T-helper 1 cell treated with Interleukin-12 subunit alpha and Interleukin-12 subunit beta and Interleukin-4 antibody, amounts not matched to agents 30 ng/mL and 1 ng/mL, for 36 hours (primary cell): ENCODE measurements at regions not wholly inside any gene's neighbourhood (a gene's known extent, or its start where the extent isn't known, plus 50 kb on each side); places are given as distances from the start of the nearest gene placed in this dataset.

ENCODE experiments used
- intact Hi-C: fragments of 100-400 bp; cut with micrococcal nuclease; formaldehyde crosslinking; loops from one replicate; pipeline ENCODE4 v1.15.1; 2024

DNA sequence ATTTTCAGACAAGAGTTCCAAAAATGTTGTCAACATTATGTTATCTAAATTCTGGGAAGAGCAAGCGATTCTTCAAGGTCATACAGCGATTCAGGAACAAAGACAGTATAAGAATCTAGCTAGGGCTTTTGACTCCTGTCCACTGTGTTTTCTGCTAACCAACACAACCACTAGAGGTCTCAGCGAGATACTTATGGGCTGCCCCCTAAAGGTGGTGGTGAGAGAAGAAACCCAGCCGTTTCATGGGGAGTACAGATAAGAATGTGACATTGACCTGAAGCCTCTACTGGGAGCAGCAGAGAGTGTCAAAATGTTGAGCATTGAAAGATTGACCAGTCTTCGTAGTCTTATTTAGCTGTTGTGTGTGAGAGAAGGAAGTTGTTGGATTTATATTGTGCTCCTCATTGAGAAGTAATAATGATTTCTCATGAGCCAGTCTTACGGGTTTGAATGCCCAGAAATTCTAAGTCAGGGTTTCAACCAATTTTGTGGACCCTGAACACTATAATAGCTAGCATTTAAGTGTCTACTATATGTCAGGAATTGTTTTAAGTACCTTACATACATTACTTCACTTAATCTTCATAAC, 168.3 kb downstream of the SPRY1 start:
- intact Hi-C loops: loop anchor here (1.0 to 10.0 kb wide), 6 partner anchors 34 to 757 kb away; no protein-coding TSS in a partner anchor

- intact Hi-C loops: loop anchor here (10.0 kb wide), 1 partner anchor 696 kb away; no protein-coding TSS in a partner anchor
Measured at GRCh38 chr4:123568936-123569335, 172.3 kb downstream of the SPRY1 start.

GRCh38 chr4:123569541-123569940, 172.9 kb downstream of the SPRY1 start:
- intact Hi-C loops: loop anchor here (10.0 kb wide), 1 partner anchor 695 kb away; no protein-coding TSS in a partner anchor

DNA sequence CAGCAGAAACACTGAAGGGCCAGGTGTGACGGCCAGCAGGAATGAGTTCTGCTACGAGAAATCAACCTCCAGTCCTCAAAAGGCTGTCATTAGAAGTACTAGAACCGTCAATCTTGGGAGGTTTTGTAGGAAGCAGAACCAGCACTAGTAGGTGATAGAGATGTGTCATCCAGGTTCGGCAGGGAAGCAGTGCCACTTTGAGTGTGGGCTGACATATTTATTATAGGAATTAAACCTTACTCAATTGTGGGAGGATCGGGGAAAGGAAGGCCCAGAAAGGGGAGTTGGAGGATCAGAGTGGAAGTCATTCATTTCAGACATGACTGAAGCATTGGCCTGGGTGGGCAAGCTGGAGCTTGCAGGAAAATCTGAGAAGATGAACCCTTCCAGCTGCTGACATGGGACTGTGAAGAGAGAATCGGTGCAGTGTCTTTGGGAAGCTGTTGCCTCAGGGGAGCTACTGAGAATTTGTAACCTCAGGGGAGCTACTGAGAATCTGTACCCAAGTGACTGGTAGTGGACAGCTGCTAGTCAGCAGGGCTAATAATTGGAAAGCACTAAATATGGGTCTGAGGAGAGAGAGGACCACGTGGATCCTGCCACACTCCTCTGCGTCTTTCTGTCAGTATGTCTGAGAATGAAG, 177.4 kb downstream of the SPRY1 start:
- intact Hi-C loops: no loop called here

DNA sequence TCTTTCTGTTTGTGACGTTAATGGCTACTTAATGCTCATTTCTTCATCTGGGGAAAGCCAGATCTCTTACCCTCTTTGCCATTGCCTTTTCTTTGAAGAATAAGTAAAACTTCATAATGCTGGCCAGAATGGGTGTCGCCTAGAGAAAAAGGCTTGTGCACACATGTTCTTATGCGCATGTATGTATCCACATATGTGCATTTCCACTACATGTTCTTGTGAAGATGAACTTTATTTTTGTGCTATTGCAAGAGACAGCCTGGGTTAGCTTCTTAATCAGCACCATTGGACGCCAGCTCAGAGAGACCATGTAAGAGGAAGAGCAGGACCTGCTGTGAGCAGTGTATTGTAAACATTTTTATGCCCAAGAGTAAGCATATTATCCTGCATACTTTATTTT, 178.7 kb downstream of the SPRY1 start:
- intact Hi-C loops: no loop called here

- intact Hi-C loops: no loop called here
Measured at GRCh38 chr4:123577225-123577906, 180.8 kb downstream of the SPRY1 start.

DNA sequence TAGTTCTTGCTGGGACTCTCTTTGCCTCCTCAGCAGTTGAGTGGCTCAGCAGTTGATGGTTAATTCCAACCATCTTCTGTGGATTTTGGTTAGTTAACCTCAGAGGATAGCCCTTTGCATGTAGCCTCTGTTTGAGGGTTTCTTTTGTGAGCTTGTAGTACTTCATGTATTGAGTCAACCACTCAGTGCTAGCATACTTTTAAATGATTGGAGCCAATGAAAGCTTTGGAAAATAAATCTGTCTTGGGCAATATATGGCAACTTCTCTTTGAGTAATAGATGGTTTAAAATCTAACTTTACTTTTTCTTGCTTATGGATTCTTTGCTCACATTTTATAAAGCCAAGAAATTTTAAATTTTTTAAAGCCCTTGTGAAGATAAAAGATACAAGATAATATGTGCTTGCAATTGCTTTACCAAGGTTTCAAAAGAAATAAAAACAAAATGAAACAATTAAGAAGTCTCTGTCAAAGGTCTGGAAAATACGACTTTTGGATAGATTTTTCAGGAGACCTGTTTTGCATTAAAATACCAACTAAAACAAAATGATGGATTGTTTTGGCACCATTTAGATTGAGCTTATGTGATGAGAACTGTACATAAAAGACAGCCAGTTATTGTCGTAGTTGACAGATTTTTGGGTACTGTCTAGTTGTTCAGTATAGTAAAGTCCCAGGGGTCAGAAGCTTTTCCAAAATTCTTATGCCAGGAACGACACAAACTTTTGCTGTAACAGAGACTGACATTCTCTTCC, 181.9 kb downstream of the SPRY1 start:
- intact Hi-C loops: no loop called here

GRCh38 chr4:123579961-123580360, 183.4 kb downstream of the SPRY1 start:
- intact Hi-C loops: no loop called here

DNA sequence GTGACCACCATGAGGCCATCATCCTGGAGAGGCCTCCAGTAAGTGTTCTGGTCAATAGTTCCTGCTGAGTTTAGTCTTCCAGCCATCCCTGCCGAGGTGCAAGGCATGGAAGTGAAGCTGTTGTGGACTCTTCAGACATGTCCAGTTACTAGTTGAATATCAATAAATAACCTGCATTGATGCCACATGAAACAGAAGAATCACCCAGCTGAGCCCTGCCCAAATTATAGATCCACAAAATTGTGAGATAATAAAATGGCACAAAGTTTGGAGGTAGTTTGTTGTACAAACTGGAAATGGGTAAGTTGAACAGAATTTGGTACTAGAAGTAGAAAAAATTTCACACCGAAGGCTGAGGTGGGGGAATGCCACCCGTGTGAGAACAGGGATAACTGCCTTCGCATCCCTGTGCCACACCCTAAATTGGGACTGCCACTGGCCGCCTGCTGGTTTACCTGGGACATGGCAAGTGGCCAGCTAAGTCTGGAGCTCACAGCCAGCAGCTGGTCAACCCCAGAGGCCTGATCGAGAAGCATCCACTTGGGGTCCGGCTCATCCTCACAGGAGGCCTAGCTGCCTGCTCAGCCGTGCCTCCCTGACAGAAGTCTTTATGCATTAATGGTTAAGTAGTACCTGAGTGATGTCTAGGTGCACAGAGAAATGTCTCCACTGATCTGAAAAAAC, 184.5 kb downstream of the SPRY1 start:
- intact Hi-C loops: no loop called here

- intact Hi-C loops: no loop called here
Measured at GRCh38 chr4:123581802-123582201, 185.2 kb downstream of the SPRY1 start.

DNA sequence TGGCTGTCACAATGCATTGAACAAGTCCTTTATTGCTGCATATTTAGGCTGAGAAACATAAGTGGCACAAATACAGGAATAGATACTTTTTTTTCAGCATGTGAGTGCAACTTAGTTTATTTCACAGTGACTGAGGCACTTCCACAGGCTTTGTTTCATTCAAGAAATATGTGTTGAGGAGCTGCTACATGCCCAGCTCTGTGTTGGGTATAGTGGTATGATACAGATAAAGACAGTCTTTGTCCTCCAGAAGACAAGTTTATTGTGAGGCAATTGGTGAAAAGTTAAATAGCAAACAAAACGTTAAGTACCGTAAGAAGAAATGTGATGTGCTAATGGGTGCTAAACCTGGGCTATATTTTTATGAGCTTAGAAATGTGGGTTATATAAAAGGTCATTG, 186.4 kb downstream of the SPRY1 start:
- intact Hi-C loops: no loop called here

GRCh38 chr4:123585111-123585510, 188.5 kb downstream of the SPRY1 start:
- intact Hi-C loops: no loop called here

DNA sequence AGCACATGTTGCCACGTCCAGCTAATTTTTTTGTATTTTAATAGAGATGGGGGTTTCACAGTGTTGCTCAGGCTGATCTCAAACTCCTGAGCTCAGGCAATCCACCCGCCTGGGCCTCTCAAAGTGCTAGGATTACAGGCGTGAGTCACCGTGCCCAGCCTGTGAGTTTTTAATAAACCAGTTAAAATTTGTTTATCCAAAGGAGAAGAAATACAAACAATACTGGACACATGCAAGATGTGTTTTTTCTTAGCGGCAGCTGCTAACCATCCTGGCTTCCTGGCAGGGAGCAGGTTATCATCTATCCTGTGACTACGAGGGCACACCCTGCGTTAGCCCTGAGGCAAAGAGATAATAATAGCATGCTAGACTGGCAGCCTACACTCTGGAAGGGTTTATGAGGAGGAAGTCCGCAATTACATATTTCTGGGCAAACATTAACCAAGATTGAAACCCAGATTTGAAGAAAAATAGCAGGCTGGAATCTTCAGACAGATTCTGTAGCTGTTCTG, 191.4 kb downstream of the SPRY1 start:
- intact Hi-C loops: no loop called here

DNA sequence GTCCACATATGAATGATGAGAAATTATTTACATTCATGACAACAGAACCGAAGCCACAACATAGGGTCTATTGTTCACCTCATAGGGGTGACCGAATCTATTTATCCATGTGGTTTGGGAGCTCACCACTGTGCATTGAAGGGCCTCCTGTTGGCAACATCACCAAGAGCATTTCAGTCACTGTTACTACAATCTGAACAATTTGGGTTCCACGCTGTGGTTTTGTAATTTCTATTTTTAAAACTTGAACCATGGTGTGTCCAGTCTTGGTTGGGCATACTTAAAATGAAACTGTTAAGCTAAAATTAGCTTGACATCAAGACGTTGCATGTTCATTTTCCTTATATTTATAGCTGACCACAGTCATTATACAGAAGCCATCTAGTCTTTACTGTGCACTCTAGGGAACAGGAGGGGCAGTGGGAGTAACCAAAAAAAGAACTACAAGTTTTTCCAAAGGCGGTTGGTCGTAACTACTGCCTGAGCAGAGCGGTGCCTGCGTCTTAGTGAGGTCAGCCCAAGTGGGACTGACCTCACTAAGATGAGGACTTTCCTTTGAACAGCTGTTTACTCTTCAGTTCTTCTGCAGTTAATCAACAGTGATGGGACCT, 192.1 kb downstream of the SPRY1 start:
- intact Hi-C loops: no loop called here

GRCh38 chr4:123589301-123589700, 192.7 kb downstream of the SPRY1 start:
- intact Hi-C loops: no loop called here

- intact Hi-C loops: no loop called here
Measured at GRCh38 chr4:123591875-123592274, 195.3 kb downstream of the SPRY1 start.

DNA sequence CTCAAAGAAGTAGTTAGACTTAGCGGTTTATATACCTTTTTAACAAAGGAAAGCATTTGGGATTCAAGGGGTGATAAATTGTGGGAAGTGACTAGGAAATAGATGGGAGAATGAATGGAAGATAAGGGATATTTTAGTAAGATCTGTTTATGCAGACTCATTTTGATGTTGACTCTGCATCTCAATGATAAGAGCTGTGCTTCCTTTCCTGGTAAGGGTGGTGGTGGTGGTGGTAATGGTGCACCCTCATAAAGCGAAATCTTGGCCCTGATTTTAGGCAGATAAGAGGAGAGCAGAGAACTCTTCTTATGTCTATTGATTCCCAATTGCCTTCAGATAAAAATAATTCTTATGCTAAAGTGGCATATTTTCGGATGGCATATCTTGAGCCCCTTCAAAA, 197.1 kb downstream of the SPRY1 start:
- intact Hi-C loops: no loop called here

- intact Hi-C loops: no loop called here
Measured at GRCh38 chr4:123596805-123597204, 200.2 kb downstream of the SPRY1 start.

GRCh38 chr4:123597586-123597985, 201.0 kb downstream of the SPRY1 start:
- intact Hi-C loops: no loop called here

DNA sequence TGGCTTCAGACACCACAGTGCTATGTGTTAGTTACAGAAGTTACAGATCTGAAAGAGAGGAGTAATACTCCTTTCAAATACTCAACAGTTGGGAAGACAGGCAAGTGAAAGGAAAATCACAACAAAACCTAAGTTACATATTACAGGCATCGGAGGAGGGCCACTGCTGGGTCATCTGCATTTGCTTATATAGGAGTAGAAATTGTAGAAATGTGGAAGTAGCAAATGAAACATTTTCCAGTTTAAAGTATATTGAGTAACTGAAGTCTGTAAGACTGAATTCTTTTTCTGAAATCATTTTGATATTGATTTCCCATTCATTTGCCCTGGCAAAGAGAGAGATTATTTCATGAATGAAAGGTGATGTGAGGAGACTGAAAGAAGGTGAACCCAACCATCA, 201.7 kb downstream of the SPRY1 start:
- intact Hi-C loops: loop anchor here (2.0 kb wide), 1 partner anchor 34 kb away; no protein-coding TSS in a partner anchor
